Smooth muscle cell (in vitro differentiated cells): ENCODE measurements at regions not wholly inside any gene's neighbourhood (a gene's known extent, or its start where the extent isn't known, plus 50 kb on each side); places are given as distances from the start of the nearest gene placed in this dataset.

Experiments
- DNase-seq: peaks from one replicate; lab custom pipeline; 2025; ENCODE audit not compliant: unreplicated experiment; lab: John Stamatoyannopoulos, UW
- H2AFZ ChIP-seq: fragments of 200-600 bp; sonication (generic); 2 replicates; pipeline ENCODE4 v1.6.0; 2016; ENCODE audit warnings: antibody characterized with exemption, low read depth, mild to moderate bottlenecking
- H3F3A ChIP-seq: fragments of 200-600 bp; sonication (generic); 2 replicates; pipeline ENCODE4 v1.6.0; 2017; ENCODE audit warnings: antibody characterized with exemption, low read depth
- H3K27ac ChIP-seq: fragments of 200-600 bp; sonication (generic); 2 replicates; pipeline ENCODE4 v1.5.1; 2016; ENCODE audit warnings: low read depth, mild to moderate bottlenecking
- H3K27me3 ChIP-seq: fragments of 200-600 bp; sonication (generic); 2 replicates; pipeline ENCODE4 v1.6.1; 2016; ENCODE audit warnings: low read depth, mild to moderate bottlenecking
- H3K36me3 ChIP-seq: fragments of 200-600 bp; sonication (generic); 2 replicates; pipeline ENCODE4 v1.5.1; 2016; ENCODE audit warnings: low read depth
- H3K4me1 ChIP-seq: fragments of 200-600 bp; sonication (generic); 2 replicates; pipeline ENCODE4 v1.5.1; 2016; ENCODE audit warnings: low read depth
- H3K4me2 ChIP-seq: fragments of 200-600 bp; sonication (generic); 2 replicates; pipeline ENCODE4 v1.6.0; 2016; ENCODE audit warnings: mild to moderate bottlenecking
- H3K4me3 ChIP-seq: fragments of 200-600 bp; sonication (generic); 2 replicates; pipeline ENCODE4 v1.5.1; 2016; ENCODE audit warnings: mild to moderate bottlenecking
- H3K79me2 ChIP-seq: fragments of 200-600 bp; sonication (generic); 2 replicates; pipeline ENCODE4 v1.6.0; 2016; ENCODE audit warnings: low read depth, mild to moderate bottlenecking
- H3K9ac ChIP-seq: fragments of 200-600 bp; sonication (generic); 2 replicates; pipeline ENCODE4 v1.6.0; 2016; ENCODE audit warnings: low read depth
- H3K9me3 ChIP-seq: fragments of 200-600 bp; sonication (generic); replicated peaks from 2 replicates; pipeline ENCODE4 v1.5.1; 2016; ENCODE audit warnings: low read depth
- H4K20me1 ChIP-seq: fragments of 200-600 bp; sonication (generic); 2 replicates; pipeline ENCODE4 v1.6.0; 2016; ENCODE audit warnings: low read depth
- WGBS: methylation state at CpG from one replicate; pipeline ENCODE4 v1.1.7; 2016; ENCODE audit warnings: low lambda C conversion rate; 5-methylcytosine and 5-hydroxymethylcytosine counted together
- TF ChIP-seq, protein P1 (sequence below): fragments of 200-600 bp; sonication (generic); IDR thresholded peaks from 2 replicates; pipeline ENCODE4 v1.5.1; 2017; ENCODE audit warnings: borderline replicate concordance, mild to moderate bottlenecking, antibody characterized with exemption; ENCODE audit not compliant: insufficient read depth, poor library complexity, severe bottlenecking

DNA sequence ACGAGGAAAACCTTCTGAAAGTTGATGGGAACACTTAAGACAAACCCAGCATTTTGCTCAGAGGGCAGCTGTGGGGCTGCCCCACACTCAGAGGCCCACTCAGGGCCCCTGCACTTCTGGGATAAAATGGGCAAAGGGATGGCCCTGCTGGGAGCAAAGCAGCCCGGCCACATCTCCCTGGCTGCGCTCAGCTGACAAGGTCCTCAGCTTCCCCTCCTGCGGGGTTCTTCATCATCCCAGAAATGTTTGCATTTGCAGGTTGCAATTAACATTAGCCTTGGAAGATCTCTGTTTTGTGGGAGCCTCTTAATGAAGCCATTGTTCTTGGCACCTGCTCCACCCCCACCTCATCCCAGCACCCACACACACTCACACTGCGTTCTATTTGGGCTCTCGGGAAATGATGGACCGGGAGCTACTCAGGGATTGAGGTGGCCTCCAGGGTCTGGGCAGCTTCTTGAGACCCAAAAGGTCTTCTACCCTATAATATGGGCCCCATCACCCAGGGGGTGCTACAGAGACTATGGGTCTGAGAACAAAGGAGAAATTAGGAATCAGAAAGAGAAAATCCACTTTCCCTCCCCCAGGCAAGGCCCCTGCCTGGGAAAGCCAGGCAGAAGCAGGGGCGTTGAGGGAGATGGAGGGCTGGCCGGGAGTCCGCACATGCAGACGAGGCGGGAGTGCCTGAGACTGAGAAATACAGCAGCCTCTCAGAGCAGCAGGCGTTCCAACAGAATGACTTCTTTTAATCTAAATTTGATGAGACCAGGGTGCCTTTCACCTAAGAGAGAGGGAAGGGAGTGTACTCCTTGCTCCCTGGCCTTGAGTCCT is 53.7 kb upstream of the RPL38 start:
- Histone ChIP-seq H3F3A (no peaks in the 10 kb centered on the region), H3K4me3 (no peak overlapping the region), H3K9ac (no peak overlapping the region), H3K4me1 (no peaks in the 10 kb centered on the region), H3K36me3 (no peaks in the 10 kb centered on the region), H2AFZ (no peak overlapping the region), H3K4me2 (no peak overlapping the region), H3K27me3 (no peaks in the 10 kb centered on the region), H4K20me1 (no peaks in the 10 kb centered on the region), H3K27ac (no peak overlapping the region), H3K79me2 (no peaks in the 10 kb centered on the region), H3K9me3 (no peaks in the 10 kb centered on the region)
- WGBS, result 87% methylated on average over 13 of the region's 13 CpGs
- TF ChIP-seq, protein P1, sequence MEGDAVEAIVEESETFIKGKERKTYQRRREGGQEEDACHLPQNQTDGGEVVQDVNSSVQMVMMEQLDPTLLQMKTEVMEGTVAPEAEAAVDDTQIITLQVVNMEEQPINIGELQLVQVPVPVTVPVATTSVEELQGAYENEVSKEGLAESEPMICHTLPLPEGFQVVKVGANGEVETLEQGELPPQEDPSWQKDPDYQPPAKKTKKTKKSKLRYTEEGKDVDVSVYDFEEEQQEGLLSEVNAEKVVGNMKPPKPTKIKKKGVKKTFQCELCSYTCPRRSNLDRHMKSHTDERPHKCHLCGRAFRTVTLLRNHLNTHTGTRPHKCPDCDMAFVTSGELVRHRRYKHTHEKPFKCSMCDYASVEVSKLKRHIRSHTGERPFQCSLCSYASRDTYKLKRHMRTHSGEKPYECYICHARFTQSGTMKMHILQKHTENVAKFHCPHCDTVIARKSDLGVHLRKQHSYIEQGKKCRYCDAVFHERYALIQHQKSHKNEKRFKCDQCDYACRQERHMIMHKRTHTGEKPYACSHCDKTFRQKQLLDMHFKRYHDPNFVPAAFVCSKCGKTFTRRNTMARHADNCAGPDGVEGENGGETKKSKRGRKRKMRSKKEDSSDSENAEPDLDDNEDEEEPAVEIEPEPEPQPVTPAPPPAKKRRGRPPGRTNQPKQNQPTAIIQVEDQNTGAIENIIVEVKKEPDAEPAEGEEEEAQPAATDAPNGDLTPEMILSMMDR, result no peak
- no peak for DNase-seq

DNA sequence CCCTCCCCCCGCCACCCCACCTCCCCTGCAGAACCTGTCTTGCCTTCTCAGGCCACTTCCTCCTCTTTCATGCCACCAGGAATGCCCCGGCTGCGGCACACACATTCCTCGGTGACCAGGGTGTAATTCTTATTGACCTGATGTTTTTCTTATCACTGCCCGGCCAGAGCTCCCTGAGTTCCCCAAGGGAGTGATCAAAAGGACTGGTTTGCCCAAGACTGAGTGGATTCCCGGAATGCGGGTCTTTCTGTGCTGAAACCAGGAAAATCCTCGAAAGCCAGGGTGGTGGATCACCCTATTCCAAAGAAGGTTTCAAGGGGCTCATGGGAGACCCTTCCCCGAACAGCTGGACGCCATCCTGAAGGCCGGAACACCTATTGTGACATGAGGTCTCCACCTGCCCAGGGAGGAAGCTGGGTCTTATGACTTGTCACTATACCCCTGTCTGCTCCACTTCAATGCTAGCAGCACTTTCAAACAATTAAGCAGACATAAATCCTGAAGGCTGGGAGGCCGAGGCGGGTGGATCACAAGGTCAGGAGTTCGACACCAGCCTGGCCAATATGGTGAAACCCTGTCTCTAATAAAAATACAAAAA is 53.0 kb upstream of the RPL38 start:
- Histone ChIP-seq H3F3A (no peaks in the 10 kb centered on the region), H3K4me2 (no peak overlapping the region), H3K36me3 (no peaks in the 10 kb centered on the region), H3K27ac (no peak overlapping the region), H3K4me1 (no peaks in the 10 kb centered on the region), H4K20me1 (no peaks in the 10 kb centered on the region), H3K4me3 (no peak overlapping the region), H3K9ac (no peak overlapping the region), H3K79me2 (no peaks in the 10 kb centered on the region), H3K27me3 (no peaks in the 10 kb centered on the region), H3K9me3 (no peaks in the 10 kb centered on the region), H2AFZ (no peak overlapping the region)
- no peak for DNase-seq
- WGBS, result 83% methylated on average over 14 of the region's 14 CpGs
- TF ChIP-seq, protein P1, result no peak

- Histone ChIP-seq H3K79me2 (no peaks in the 10 kb centered on the region), H3K36me3 (no peaks in the 10 kb centered on the region), H3K9ac (no peak overlapping the region), H3K4me1 (no peaks in the 10 kb centered on the region), H3K4me2 (no peak overlapping the region), H3K27ac (no peak overlapping the region), H3K9me3 (no peaks in the 10 kb centered on the region), H3K4me3 (no peak overlapping the region), H3K27me3 (no peaks in the 10 kb centered on the region), H4K20me1 (no peaks in the 10 kb centered on the region), H2AFZ (no peak overlapping the region), H3F3A (no peaks in the 10 kb centered on the region)
- 95% methylated on average over 18 of the region's 18 CpGs for WGBS
- no peak for DNase-seq
- TF ChIP-seq, protein P1, result no peak
Measured at GRCh38 chr17:74151551-74152315, 51.7 kb upstream of the RPL38 start.
